IMR-90 (cell line): ENCODE measurements at regions not wholly inside any gene's neighbourhood (a gene's known extent, or its start where the extent isn't known, plus 50 kb on each side); places are given as distances from the start of the nearest gene placed in this dataset.

Experiments used
- ATAC-seq: fragments of 200-7000 bp; cut with Tn5 transposase; 2 replicates; pipeline ENCODE4 v1.9.1; 2020; ENCODE audit warnings: low read depth, mild to moderate bottlenecking, moderate library complexity
- BruUV-seq: library from RNA; stranded (reverse); fragments of 400-500 nt; replicated peaks from 2 replicates; lab custom pipeline; 2021; lab: Mats Ljungman, UMichigan
- CTCF ChIA-PET: fragments of 300-600 bp; formaldehyde crosslinking; extraction: SDS; loops from one replicate; lab custom pipeline; 2021; ENCODE audit warnings: antibody characterized with exemption; lab: Yijun Ruan, JAX
- POLR2A ChIA-PET: fragments of 300-600 bp; sonication (Branson Sonifier 250); formaldehyde crosslinking; loops from one replicate; lab custom pipeline; 2022; ENCODE audit warnings: antibody characterized with exemption; ENCODE audit not compliant: unreplicated experiment; lab: Charles Lee
- DNase-seq: peaks from one replicate; pipeline ENCODE4 v3.0.0; 2013
- H2AFZ ChIP-seq: replicated peaks from 2 replicates; pipeline ENCODE3; 2013; ENCODE audit warnings: low read length, mild to moderate bottlenecking; ENCODE audit not compliant: poor library complexity
- H2AK5ac ChIP-seq: 2 replicates; pipeline ENCODE4 v1.6.1; 2013; ENCODE audit warnings: low read depth, low read length, inconsistent platforms
- H2AK9ac ChIP-seq: replicated peaks from 2 replicates; pipeline ENCODE3; 2013; ENCODE audit warnings: mild to moderate bottlenecking, low read depth, low read length, moderate library complexity; ENCODE audit not compliant: poor library complexity
- H2BK120ac ChIP-seq: 2 replicates; pipeline ENCODE4 v1.6.1; 2013; ENCODE audit warnings: low read depth, low read length, inconsistent platforms
- H2BK15ac ChIP-seq: 3 replicates; pipeline ENCODE4 v1.6.1; 2013; ENCODE audit warnings: low read depth, low read length, inconsistent platforms
- H2BK20ac ChIP-seq: 2 replicates; pipeline ENCODE4 v1.6.1; 2013; ENCODE audit warnings: low read depth, mild to moderate bottlenecking, inconsistent platforms, low read length, moderate library complexity
- H2BK5ac ChIP-seq: 2 replicates; pipeline ENCODE4 v1.6.1; 2013; ENCODE audit warnings: mild to moderate bottlenecking, low read depth, low read length, inconsistent platforms; ENCODE audit not compliant: poor library complexity, severe bottlenecking
- H3K14ac ChIP-seq: replicated peaks from 2 replicates; pipeline ENCODE4 v1.6.1; 2013; ENCODE audit warnings: low read depth, low read length, inconsistent platforms
- H3K18ac ChIP-seq: 2 replicates; pipeline ENCODE4 v1.6.1; 2013; ENCODE audit warnings: low read depth, low read length, control low read depth
- H3K23ac ChIP-seq: 2 replicates; pipeline ENCODE4 v1.6.1; 2013; ENCODE audit warnings: low read depth, low read length, inconsistent platforms
- H3K27ac ChIP-seq: 2 replicates; pipeline ENCODE4 v1.5.1; 2013; ENCODE audit warnings: mild to moderate bottlenecking, control low read depth, low read length; ENCODE audit not compliant: insufficient read depth
- H3K27me3 ChIP-seq: 2 replicates; pipeline ENCODE4 v1.6.1; 2013; ENCODE audit warnings: low read length; ENCODE audit not compliant: control insufficient read depth, insufficient read depth
- H3K36me3 ChIP-seq: 2 replicates; pipeline ENCODE4 v1.6.1; 2013; ENCODE audit warnings: low read length, mixed read lengths; ENCODE audit not compliant: control insufficient read depth, insufficient read depth
- H3K4ac ChIP-seq: 2 replicates; pipeline ENCODE4 v1.6.1; 2013; ENCODE audit warnings: low read depth, low read length, inconsistent platforms
- H3K4me1 ChIP-seq: 2 replicates; pipeline ENCODE4 v1.6.1; 2013; ENCODE audit warnings: low read length, mixed read lengths; ENCODE audit not compliant: control insufficient read depth, insufficient read depth
- H3K4me2 ChIP-seq: 2 replicates; pipeline ENCODE4 v1.6.1; 2013; ENCODE audit warnings: low read depth, mild to moderate bottlenecking, control low read depth, low read length, moderate library complexity
- H3K4me3 ChIP-seq: 2 replicates; pipeline ENCODE4 v1.5.1; 2013; ENCODE audit warnings: low read depth, mild to moderate bottlenecking, control low read depth, low read length, moderate library complexity; ENCODE audit not compliant: insufficient read depth
- H3K56ac ChIP-seq: 2 replicates; pipeline ENCODE4 v1.6.1; 2013; ENCODE audit warnings: low read length, inconsistent platforms; ENCODE audit not compliant: insufficient read depth; ENCODE audit errors: extremely low read depth
- H3K79me1 ChIP-seq, 2 experiments: 2 replicates each; pipeline ENCODE4 v1.6.1; 2013; ENCODE audit warnings: low read length in 2 of 2, inconsistent platforms in 1 of 2, low read depth in 1 of 2
- H3K9ac ChIP-seq: 2 replicates; pipeline ENCODE4 v1.6.1; 2013; ENCODE audit warnings: low read depth, low read length, control low read depth
- H3K9me1 ChIP-seq: 2 replicates; pipeline ENCODE4 v1.6.1; 2013; ENCODE audit warnings: low read length, inconsistent platforms; ENCODE audit not compliant: insufficient read depth
- H3K9me3 ChIP-seq: 2 replicates; pipeline ENCODE4 v1.6.1; 2013; ENCODE audit warnings: low read length; ENCODE audit not compliant: control insufficient read depth, insufficient read depth
- H4K20me1 ChIP-seq: 2 replicates; pipeline ENCODE4 v1.6.1; 2013; ENCODE audit warnings: low read length, inconsistent platforms; ENCODE audit not compliant: insufficient read depth
- H4K5ac ChIP-seq: 2 replicates; pipeline ENCODE4 v1.6.1; 2013; ENCODE audit warnings: mild to moderate bottlenecking, low read depth, low read length, control low read depth
- H4K8ac ChIP-seq, 2 experiments: 2 replicates each; pipeline ENCODE4 v1.6.1; 2013; ENCODE audit warnings: low read depth in 2 of 2, low read length in 2 of 2, control low read depth in 1 of 2, inconsistent platforms in 1 of 2
- H4K91ac ChIP-seq: 2 replicates; pipeline ENCODE4 v1.6.1; 2013; ENCODE audit warnings: low read depth, low read length, inconsistent platforms; ENCODE audit not compliant: insufficient read depth
- BHLHE40 ChIP-seq: fragments of 150-350 bp; IDR thresholded peaks from 2 replicates; pipeline ENCODE4 v1.6.1; 2016; ENCODE audit warnings: mild to moderate bottlenecking, low read depth, low read length
- CHD1 ChIP-seq: IDR thresholded peaks from 2 replicates; pipeline ENCODE4 v1.6.1; 2012; ENCODE audit warnings: low read depth, low read length, improper control_type of control experiment
- MAFK ChIP-seq: IDR thresholded peaks from 2 replicates; pipeline ENCODE4 v1.6.1; 2012; ENCODE audit warnings: low read depth, low read length, improper control_type of control experiment
- POLR2A ChIP-seq: IDR thresholded peaks from 2 replicates; pipeline ENCODE4 v1.6.1; 2012; ENCODE audit warnings: mild to moderate bottlenecking, low read depth, low read length
- RAD21 ChIP-seq: IDR thresholded peaks from 2 replicates; pipeline ENCODE4 v1.6.1; 2012; ENCODE audit warnings: low read length, improper control_type of control experiment
- RCOR1 ChIP-seq: IDR thresholded peaks from 2 replicates; pipeline ENCODE4 v1.6.1; 2012; ENCODE audit warnings: mild to moderate bottlenecking, low read length, improper control_type of control experiment; ENCODE audit not compliant: insufficient replicate concordance
- SMC3 ChIP-seq: fragments of 150-350 bp; IDR thresholded peaks from 2 replicates; pipeline ENCODE4 v1.6.1; 2016; ENCODE audit warnings: low read depth, mild to moderate bottlenecking, antibody characterized with exemption, low read length, moderate library complexity
- WGBS, 2 experiments: methylation state at CpG; one replicate each; pipeline versions ENCODE4 v1.1.5 to v1.1.7; 2013; ENCODE audit warnings: missing lambda C conversion rate in 2 of 2; ENCODE audit not compliant: insufficient read length in 1 of 2; ENCODE audit errors: extremely low coverage in 2 of 2; 5-methylcytosine and 5-hydroxymethylcytosine counted together
- dilution Hi-C: fragments of 300-500 bp; cut with HindIII; formaldehyde crosslinking; loops from one replicate; pipeline ENCODE4 v1.14.3; 2018; ENCODE audit warnings: low sequenced_read_pairs; ENCODE audit not compliant: unreplicated experiment
- in situ Hi-C: fragments of 300-500 bp; cut with MboI; formaldehyde crosslinking; loops from 3 replicates; pipeline ENCODE4 v1.14.3; 2019; ENCODE audit warnings: low sequenced_read_pairs, inconsistent platforms, mixed read lengths
- intact Hi-C: fragments of 100-400 bp; cut with micrococcal nuclease; formaldehyde crosslinking; loops from 2 replicates; pipeline ENCODE4 v1.10.0; 2022
- TF ChIP-seq, protein P1 (sequence below): conservative IDR thresholded peaks from 2 replicates; pipeline ENCODE4 v1.5.1; 2012; ENCODE audit warnings: mild to moderate bottlenecking, low read depth, low read length, improper control_type of control experiment

GRCh38 chr16:72560617-72561016 is 388.7 kb upstream of the PMFBP1 start:
- no TSS peak for BruUV-seq
- DNase-seq: no peak
- no CpG with 5 or more reads among the region's 2 CpGs for WGBS, 2 experiments
- H3K9ac ChIP-seq: no peak overlapping the region
- H3K4me3 ChIP-seq: no peak overlapping the region
- H4K20me1 ChIP-seq: no peaks in the 10 kb centered on the region
- H3K27me3 ChIP-seq: no peaks in the 10 kb centered on the region
- intact Hi-C loops (no loop called here), in situ Hi-C loops (no loop called here), dilution Hi-C loops (no loop called here)
- H3K18ac ChIP-seq: no peak overlapping the region
- H3K4me1 ChIP-seq: no peaks in the 10 kb centered on the region
- H3K79me1 ChIP-seq: no peaks in the 10 kb centered on the region
- no peak overlapping the region for H2AFZ ChIP-seq
- H3K14ac ChIP-seq: no peak overlapping the region
- H3K36me3 ChIP-seq: no peaks in the 10 kb centered on the region
- TF ChIP-seq BHLHE40 (no peak), SMC3 (no peak), RAD21 (no peak), POLR2A (no peak), RCOR1 (no peak), MAFK (no peak), CHD1 (no peak)
- TF ChIP-seq, protein P1, sequence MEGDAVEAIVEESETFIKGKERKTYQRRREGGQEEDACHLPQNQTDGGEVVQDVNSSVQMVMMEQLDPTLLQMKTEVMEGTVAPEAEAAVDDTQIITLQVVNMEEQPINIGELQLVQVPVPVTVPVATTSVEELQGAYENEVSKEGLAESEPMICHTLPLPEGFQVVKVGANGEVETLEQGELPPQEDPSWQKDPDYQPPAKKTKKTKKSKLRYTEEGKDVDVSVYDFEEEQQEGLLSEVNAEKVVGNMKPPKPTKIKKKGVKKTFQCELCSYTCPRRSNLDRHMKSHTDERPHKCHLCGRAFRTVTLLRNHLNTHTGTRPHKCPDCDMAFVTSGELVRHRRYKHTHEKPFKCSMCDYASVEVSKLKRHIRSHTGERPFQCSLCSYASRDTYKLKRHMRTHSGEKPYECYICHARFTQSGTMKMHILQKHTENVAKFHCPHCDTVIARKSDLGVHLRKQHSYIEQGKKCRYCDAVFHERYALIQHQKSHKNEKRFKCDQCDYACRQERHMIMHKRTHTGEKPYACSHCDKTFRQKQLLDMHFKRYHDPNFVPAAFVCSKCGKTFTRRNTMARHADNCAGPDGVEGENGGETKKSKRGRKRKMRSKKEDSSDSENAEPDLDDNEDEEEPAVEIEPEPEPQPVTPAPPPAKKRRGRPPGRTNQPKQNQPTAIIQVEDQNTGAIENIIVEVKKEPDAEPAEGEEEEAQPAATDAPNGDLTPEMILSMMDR: no peak
- CTCF ChIA-PET: no interaction called here
- no peak overlapping the region for H4K5ac ChIP-seq
- no peak overlapping the region for H2AK9ac ChIP-seq
- no peaks in the 10 kb centered on the region for H3K9me1 ChIP-seq
- no peak overlapping the region for H3K4ac ChIP-seq
- H2BK5ac ChIP-seq: no peak overlapping the region
- H2BK20ac ChIP-seq: no peak overlapping the region
- no peak for ATAC-seq
- POLR2A ChIA-PET: no interaction called here
- H4K91ac ChIP-seq: no peak overlapping the region
- no peak overlapping the region for H3K56ac ChIP-seq
- H2BK15ac ChIP-seq: no peak overlapping the region
- no peak overlapping the region for H3K27ac ChIP-seq
- H4K8ac ChIP-seq: no peak overlapping the region
- no peak overlapping the region for H2BK120ac ChIP-seq
- H3K4me2 ChIP-seq: no peak overlapping the region
- no peaks in the 10 kb centered on the region for H3K9me3 ChIP-seq
- no peak overlapping the region for H3K23ac ChIP-seq
- H2AK5ac ChIP-seq: no peak overlapping the region
